ENCODE measurements at regions not wholly inside any gene's neighbourhood (a gene's known extent, or its start where the extent isn't known, plus 50 kb on each side); places are given as distances from the start of the nearest gene placed in this dataset.

GRCh38 chr4:184879271-184879670 lies 53.5 kb upstream of the ACSL1 start:
- H3K4me3 Mint-ChIP-seq = no peak overlapping the region
- TF ChIP-seq CTCF (IDR thresholded peaks at IDR 0.05; ENCODE audit: unreplicated experiment) = no peak
- peaks cover 8% of the 10 kb centered on the region for H3K27me3 Mint-ChIP-seq (ENCODE audit: low read depth)
- DNase-seq (ENCODE audit: low spot score in 2 of 2, unreplicated experiment in 2 of 2) = no peak
- no peaks in the 10 kb centered on the region for H3K36me3 Mint-ChIP-seq
- no peaks in the 10 kb centered on the region for H3K9me3 Mint-ChIP-seq
- H3K4me1 Mint-ChIP-seq = peaks cover 3% of the 10 kb centered on the region
- no peak overlapping the region for H3K27ac Mint-ChIP-seq

- DNase-seq (ENCODE audit: low spot score in 2 of 2, unreplicated experiment in 2 of 2) = no peak
- Mint-ChIP-seq H3K4me3 (no peak overlapping the region), H3K9me3 (no peaks in the 10 kb centered on the region), H3K4me1 (peaks cover 4% of the 10 kb centered on the region), H3K27me3 (ENCODE audit: low read depth) (peaks cover 1% of the 10 kb centered on the region), H3K36me3 (no peaks in the 10 kb centered on the region), H3K27ac (no peak overlapping the region)
- TF ChIP-seq CTCF (IDR thresholded peaks at IDR 0.05; ENCODE audit: unreplicated experiment) = no peak
Measured at GRCh38 chr4:184882276-184882675, 56.5 kb upstream of the ACSL1 start.

- no peak overlapping the region for H3K27ac Mint-ChIP-seq
- no peak for TF ChIP-seq CTCF (IDR thresholded peaks at IDR 0.05; ENCODE audit: unreplicated experiment)
- no peaks in the 10 kb centered on the region for H3K36me3 Mint-ChIP-seq
- DNase-seq (ENCODE audit: low spot score in 2 of 2, unreplicated experiment in 2 of 2) = no peak
- no peak overlapping the region for H3K4me3 Mint-ChIP-seq
- H3K27me3 Mint-ChIP-seq (ENCODE audit: low read depth) = peaks cover 1% of the 10 kb centered on the region
- H3K4me1 Mint-ChIP-seq = peaks cover 4% of the 10 kb centered on the region
- no peaks in the 10 kb centered on the region for H3K9me3 Mint-ChIP-seq
Measured at GRCh38 chr4:184883024-184883423, 57.3 kb upstream of the ACSL1 start.

GRCh38 chr4:184884883-184885282 lies 59.1 kb upstream of the ACSL1 start:
- no peak for TF ChIP-seq CTCF (IDR thresholded peaks at IDR 0.05; ENCODE audit: unreplicated experiment)
- Mint-ChIP-seq H3K27ac (no peak overlapping the region), H3K4me3 (no peak overlapping the region), H3K4me1 (peaks cover 2% of the 10 kb centered on the region), H3K36me3 (no peaks in the 10 kb centered on the region), H3K27me3 (ENCODE audit: low read depth) (peaks cover 1% of the 10 kb centered on the region), H3K9me3 (no peaks in the 10 kb centered on the region)
- no peak for DNase-seq (ENCODE audit: low spot score in 2 of 2, unreplicated experiment in 2 of 2)

- H3K27ac Mint-ChIP-seq = no peak overlapping the region
- no peaks in the 10 kb centered on the region for H3K36me3 Mint-ChIP-seq
- H3K4me1 Mint-ChIP-seq = peaks cover 2% of the 10 kb centered on the region
- no peak overlapping the region for H3K4me3 Mint-ChIP-seq
- no peaks in the 10 kb centered on the region for H3K9me3 Mint-ChIP-seq
- peaks cover 1% of the 10 kb centered on the region for H3K27me3 Mint-ChIP-seq (ENCODE audit: low read depth)
- no peak for TF ChIP-seq CTCF (IDR thresholded peaks at IDR 0.05; ENCODE audit: unreplicated experiment)
- no peak for DNase-seq (ENCODE audit: low spot score in 2 of 2, unreplicated experiment in 2 of 2)
Measured at GRCh38 chr4:184885602-184886001, 59.8 kb upstream of the ACSL1 start.

- no peaks in the 10 kb centered on the region for H3K9me3 Mint-ChIP-seq
- no peak for DNase-seq (ENCODE audit: low spot score in 2 of 2, unreplicated experiment in 2 of 2)
- peaks cover 1% of the 10 kb centered on the region for H3K27me3 Mint-ChIP-seq (ENCODE audit: low read depth)
- no peak overlapping the region for H3K4me3 Mint-ChIP-seq
- H3K4me1 Mint-ChIP-seq = peaks cover 2% of the 10 kb centered on the region
- H3K27ac Mint-ChIP-seq = no peak overlapping the region
- H3K36me3 Mint-ChIP-seq = no peaks in the 10 kb centered on the region
- TF ChIP-seq CTCF (IDR thresholded peaks at IDR 0.05; ENCODE audit: unreplicated experiment) = no peak
Measured at GRCh38 chr4:184887333-184887732, 61.6 kb upstream of the ACSL1 start.

Data from mesothelial cell of epicardium (in vitro differentiated cells).